ENCODE measurements at regions not wholly inside any gene's neighbourhood (a gene's known extent, or its start where the extent isn't known, plus 50 kb on each side); places are given as distances from the start of the nearest gene placed in this dataset.

- ATAC-seq (ENCODE audit: low FRiP score in 2 of 2) (no peak), DNase-seq (no peak)
- no peaks in the 10 kb centered on the region for H3K36me3 ChIP-seq
- no peaks in the 10 kb centered on the region for H3K4me1 ChIP-seq
- no peak overlapping the region for H3K27ac ChIP-seq
- 88% methylated on average over 1 to 2 of the region's 2 CpGs for WGBS, 2 donors
- no peaks in the 10 kb centered on the region for H3K27me3 ChIP-seq
- no peak overlapping the region for H3K4me3 ChIP-seq
- H3K9me3 ChIP-seq = peaks cover 0 to 25% (median 2%) of the 10 kb centered on the region in 4 donors
- TF ChIP-seq POLR2AphosphoS5 (IDR thresholded peaks at IDR 0.05) (no peak), POLR2A (IDR thresholded peaks at IDR 0.05) (no peak), EP300 (IDR thresholded peaks at IDR 0.05) (no peak), CTCF (IDR thresholded peaks at IDR 0.05) (no peak)
Measured at GRCh38 chrX:45368705-45369104, 168.0 kb upstream of the DIPK2B start.

- Histone ChIP-seq H3K27me3 (no peaks in the 10 kb centered on the region), H3K9me3 (peaks cover 0 to 13% (median under 1%) of the 10 kb centered on the region in 4 donors), H3K4me3 (no peak overlapping the region), H3K36me3 (no peaks in the 10 kb centered on the region), H3K27ac (no peak overlapping the region), H3K4me1 (no peaks in the 10 kb centered on the region)
- no peak for TF ChIP-seq POLR2A (IDR thresholded peaks at IDR 0.05)
- no peak for TF ChIP-seq CTCF (IDR thresholded peaks at IDR 0.05)
- no peak for TF ChIP-seq EP300 (IDR thresholded peaks at IDR 0.05)
- TF ChIP-seq POLR2AphosphoS5 (IDR thresholded peaks at IDR 0.05) = no peak
- DNase-seq = no peak
- ATAC-seq (ENCODE audit: low FRiP score in 2 of 2) = no peak
- 74 to 87% methylated on average over 3 to 4 of the region's 4 CpGs for WGBS, 2 donors
Measured at GRCh38 chrX:45363596-45363995, 162.9 kb upstream of the DIPK2B start.

- no peaks in the 10 kb centered on the region for H3K36me3 ChIP-seq
- H3K4me3 ChIP-seq = no peak overlapping the region
- ATAC-seq (ENCODE audit: low FRiP score in 2 of 2) (no peak), DNase-seq (no peak)
- no peak for TF ChIP-seq POLR2A (IDR thresholded peaks at IDR 0.05)
- TF ChIP-seq EP300 (IDR thresholded peaks at IDR 0.05) = no peak
- TF ChIP-seq CTCF (IDR thresholded peaks at IDR 0.05) = no peak
- TF ChIP-seq POLR2AphosphoS5 (IDR thresholded peaks at IDR 0.05) = no peak
- no peaks in the 10 kb centered on the region for H3K4me1 ChIP-seq
- WGBS, 2 donors = 77 to 100% methylated on average over 1 of the region's 1 CpG
- H3K27ac ChIP-seq = no peak overlapping the region
- H3K27me3 ChIP-seq = no peaks in the 10 kb centered on the region
- no peaks in the 10 kb centered on the region for H3K9me3 ChIP-seq
Measured at GRCh38 chrX:45360571-45360970, 159.9 kb upstream of the DIPK2B start.

GRCh38 chrX:45358392-45358791 lies 157.7 kb upstream of the DIPK2B start:
- no peak overlapping the region for H3K4me3 ChIP-seq
- no peak for ATAC-seq (ENCODE audit: low FRiP score in 2 of 2)
- no peaks in the 10 kb centered on the region for H3K4me1 ChIP-seq
- H3K27ac ChIP-seq = no peak overlapping the region
- no peaks in the 10 kb centered on the region for H3K36me3 ChIP-seq
- no peak for DNase-seq
- WGBS, 2 donors = 25 to 36% methylated on average over 1 of the region's 1 CpG
- H3K27me3 ChIP-seq = no peaks in the 10 kb centered on the region
- no peaks in the 10 kb centered on the region for H3K9me3 ChIP-seq
- TF ChIP-seq POLR2A (IDR thresholded peaks at IDR 0.05) = no peak
- no peak for TF ChIP-seq CTCF (IDR thresholded peaks at IDR 0.05)
- TF ChIP-seq POLR2AphosphoS5 (IDR thresholded peaks at IDR 0.05) = no peak
- no peak for TF ChIP-seq EP300 (IDR thresholded peaks at IDR 0.05)

- Histone ChIP-seq H3K36me3 (no peaks in the 10 kb centered on the region), H3K27ac (no peak overlapping the region), H3K4me3 (no peak overlapping the region), H3K27me3 (no peaks in the 10 kb centered on the region), H3K9me3 (peaks cover 0 to 7% (median 0%) of the 10 kb centered on the region in 4 donors), H3K4me1 (no peaks in the 10 kb centered on the region)
- DNase-seq (no peak), ATAC-seq (ENCODE audit: low FRiP score in 2 of 2) (no peak)
- WGBS, 2 donors = 61 to 62% methylated on average over 3 of the region's 3 CpGs
- TF ChIP-seq POLR2AphosphoS5 (IDR thresholded peaks at IDR 0.05) = no peak
- TF ChIP-seq EP300 (IDR thresholded peaks at IDR 0.05) = no peak
- TF ChIP-seq POLR2A (IDR thresholded peaks at IDR 0.05) = no peak
- no peak for TF ChIP-seq CTCF (IDR thresholded peaks at IDR 0.05)
Measured at GRCh38 chrX:45353456-45353855, 152.8 kb upstream of the DIPK2B start.
